ENCODE measurements at regions not wholly inside any gene's neighbourhood (a gene's known extent, or its start where the extent isn't known, plus 50 kb on each side); places are given as distances from the start of the nearest gene placed in this dataset.

- DNase-seq, result no peak
These were observed 57.0 kb upstream of the GPR158 start for GRCh38 chr10:25117757-25118156.

GRCh38 chr10:25120188-25120587 is 54.6 kb upstream of the GPR158 start:
- DNase-seq, result no peak

All from NCI-H510A treated with DMSO at 0.1 percent for 48 hours (cell line).